CMK (cell line): ENCODE measurements at regions not wholly inside any gene's neighbourhood (a gene's known extent, or its start where the extent isn't known, plus 50 kb on each side); places are given as distances from the start of the nearest gene placed in this dataset.

ENCODE experiments used
- DNase-seq: peaks from one replicate; pipeline ENCODE4 v3.0.0-alpha.2; 2010; ENCODE audit warnings: low read depth

GRCh38 chr22:48785792-48786678, 1041.6 kb downstream of the BRD1 start:
- no peak for DNase-seq

DNA sequence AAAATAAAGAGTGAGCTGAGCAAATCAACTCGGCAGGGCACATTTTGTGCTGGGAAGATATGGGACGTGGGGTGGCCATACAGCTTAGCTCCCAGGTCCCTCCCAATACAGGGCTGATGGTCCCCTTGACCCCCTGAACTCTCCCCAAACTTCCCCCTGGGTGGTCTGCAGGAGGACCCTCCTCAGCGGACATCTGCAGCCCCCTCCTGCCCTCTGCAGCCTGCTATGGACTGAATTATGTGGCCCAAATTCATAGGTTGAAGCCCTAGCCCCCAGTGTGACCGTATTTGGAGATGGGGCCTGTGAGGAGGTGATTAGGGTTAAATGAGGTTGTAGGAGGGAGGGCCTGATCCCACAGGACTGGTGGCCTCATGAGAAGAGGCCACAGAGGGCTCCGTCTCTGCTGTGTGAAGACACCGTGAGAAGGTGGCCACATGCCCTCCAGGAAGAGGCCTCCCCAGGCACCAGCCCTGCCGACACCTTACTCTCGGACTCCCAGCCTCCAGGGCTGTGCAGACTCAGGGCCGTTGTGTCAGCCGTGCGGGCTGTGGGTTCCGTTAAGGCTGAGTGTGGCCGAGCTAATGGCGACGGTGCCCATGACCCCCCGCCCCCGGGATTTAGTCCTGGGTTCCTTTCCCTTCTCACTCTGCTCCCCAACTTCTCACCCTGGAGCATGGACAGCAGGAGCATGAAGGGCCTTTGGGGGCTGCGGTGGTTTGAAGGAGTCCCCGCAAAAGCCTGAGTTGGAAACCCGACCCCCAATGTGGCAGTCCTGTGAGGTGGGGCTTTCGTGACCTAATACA, 1042.8 kb downstream of the BRD1 start:
- no peak for DNase-seq

GRCh38 chr22:48783821-48784266, 1043.8 kb downstream of the BRD1 start:
- DNase-seq, result no peak

DNA sequence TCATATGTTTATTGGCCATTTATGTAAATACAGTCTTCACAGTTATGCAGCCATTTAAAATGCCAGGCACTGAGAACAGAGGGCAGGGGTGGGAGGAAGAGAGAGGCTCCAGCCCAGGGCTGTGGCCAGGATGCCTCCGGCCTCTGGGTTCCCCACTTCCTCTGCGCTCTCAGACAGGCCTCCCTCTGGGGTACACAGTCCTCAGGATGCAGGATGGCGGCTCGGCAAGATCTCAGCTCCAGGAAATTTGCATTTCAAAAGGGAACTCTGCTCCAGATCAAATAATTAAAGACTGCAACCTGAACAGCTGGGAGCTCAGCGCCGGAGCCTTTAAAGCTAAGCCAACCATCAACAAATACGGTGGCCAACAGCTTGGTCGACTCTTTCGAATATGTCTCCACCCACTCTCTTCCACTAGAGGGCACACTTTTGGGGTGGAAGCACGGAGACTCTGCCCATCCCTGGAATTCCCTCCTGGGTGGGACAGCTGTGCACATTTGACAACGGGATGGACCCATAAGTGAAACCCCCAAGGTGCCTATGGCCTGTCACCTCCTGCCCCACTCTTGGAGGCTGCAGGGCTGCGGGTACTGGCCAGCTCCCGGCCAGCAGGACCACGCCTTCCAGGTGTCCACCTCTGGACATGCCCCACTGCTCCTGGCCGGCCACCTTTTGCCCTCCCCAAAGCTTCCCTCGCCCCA, 1044.7 kb downstream of the BRD1 start:
- DNase-seq, result no peak

DNA sequence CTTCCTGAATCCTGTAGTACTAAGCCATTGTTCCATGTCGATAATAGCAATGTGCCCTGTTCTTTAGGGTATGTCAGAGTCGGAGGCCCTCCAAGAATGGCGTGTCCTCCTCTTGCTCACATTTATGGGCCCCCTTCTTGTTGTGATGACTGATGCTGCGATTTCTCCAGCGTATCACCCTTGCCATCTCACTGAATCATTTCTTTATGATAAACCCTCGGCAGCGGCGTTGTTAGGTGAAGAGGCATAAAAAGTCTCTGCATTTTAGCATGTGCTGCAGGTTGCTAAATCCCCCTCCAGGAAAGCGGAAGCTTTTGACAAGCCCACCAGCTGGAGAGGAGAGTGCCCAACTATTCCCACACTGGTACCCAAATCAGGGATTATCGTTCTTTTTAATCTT, 1045.3 kb downstream of the BRD1 start:
- no peak for DNase-seq

GRCh38 chr22:48781868-48782267, 1045.8 kb downstream of the BRD1 start:
- DNase-seq, result no peak

DNA sequence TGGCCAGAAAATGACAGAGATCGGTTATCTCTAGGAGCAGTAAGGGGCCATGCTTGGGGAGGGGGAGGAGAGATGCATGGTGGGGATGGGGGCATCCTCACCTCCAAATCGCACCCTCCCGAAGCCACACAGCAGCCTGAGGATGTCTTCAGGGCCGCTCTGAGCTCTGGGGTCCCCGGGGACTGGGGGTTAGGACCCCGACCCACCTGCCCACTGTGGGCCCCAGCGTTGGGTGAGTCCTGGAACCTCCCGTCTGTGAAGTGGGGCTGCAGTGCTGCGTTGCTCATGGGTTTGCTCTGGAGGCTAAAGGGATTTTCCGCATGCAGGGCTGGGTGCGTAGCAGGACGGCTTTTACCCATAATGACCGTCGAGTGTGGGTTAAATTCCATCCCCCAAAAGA, 1046.3 kb downstream of the BRD1 start:
- no peak for DNase-seq

GRCh38 chr22:48780597-48781277, 1046.9 kb downstream of the BRD1 start:
- DNase-seq, result no peak

DNA sequence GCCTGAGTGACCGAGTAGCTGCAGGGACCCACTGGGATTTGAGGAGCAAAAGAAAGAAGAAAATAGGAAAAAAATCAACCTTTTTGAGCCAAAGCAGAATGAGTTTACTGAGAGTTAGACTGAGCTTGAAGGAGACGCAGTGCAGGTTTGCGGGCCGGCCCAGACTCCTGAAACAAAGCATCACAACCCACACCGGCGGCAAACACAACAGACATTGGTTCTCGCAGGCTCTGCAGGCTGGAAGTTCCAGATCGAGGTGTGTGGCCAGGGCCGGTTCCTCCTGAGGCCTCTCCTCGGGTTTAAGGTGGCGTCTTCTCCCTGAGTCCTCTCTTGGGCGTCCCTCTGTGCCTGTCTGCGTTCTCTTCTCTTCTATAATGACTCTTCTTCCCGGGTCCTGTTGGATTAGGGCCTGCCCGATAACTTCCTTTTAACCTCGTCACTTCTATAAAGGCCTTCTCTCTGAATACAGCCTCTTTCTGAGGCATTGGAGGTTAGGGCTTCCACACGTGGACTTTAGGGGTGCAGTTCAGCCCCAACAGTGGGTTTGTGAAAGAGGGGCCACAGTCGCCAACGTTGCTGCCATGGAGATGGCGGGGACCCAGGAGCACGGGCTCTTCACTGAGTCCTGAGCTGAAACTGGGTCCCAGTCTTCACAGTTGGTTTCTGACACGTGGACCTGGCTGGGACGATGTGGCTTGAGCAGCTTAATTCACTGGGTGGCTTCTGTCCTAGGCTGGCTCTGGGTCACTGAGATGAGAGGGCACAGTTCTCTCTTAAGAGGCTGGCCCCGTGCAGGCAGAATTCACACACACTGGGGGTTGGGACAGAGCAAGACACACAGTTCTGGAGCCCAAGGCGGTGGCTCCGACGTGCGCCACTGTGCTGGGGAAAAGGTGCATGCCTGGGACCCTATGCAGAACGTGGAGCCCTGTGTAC, 1047.7 kb downstream of the BRD1 start:
- DNase-seq, result no peak

DNA sequence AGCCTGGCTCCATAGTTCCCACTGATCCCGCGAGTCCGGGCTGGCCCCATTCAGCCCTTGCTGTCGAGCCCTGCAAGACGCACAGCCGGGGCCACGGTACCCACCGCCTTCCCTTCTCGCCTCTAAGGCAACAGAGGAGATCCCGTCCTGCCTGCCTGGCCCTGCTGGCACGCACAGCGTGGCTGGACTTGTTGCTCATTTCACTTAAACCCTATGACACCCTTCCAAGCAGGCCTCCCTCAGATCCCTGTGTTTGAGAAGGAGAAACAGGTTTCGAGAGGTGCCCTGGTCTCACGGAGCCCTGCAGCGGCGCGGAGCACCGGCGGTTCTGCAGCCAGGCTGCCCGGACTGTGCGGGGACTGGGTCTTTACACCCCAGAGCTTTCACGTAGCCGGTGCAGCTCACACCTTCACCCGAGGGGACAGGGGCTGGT, 1048.4 kb downstream of the BRD1 start:
- no peak for DNase-seq

DNA sequence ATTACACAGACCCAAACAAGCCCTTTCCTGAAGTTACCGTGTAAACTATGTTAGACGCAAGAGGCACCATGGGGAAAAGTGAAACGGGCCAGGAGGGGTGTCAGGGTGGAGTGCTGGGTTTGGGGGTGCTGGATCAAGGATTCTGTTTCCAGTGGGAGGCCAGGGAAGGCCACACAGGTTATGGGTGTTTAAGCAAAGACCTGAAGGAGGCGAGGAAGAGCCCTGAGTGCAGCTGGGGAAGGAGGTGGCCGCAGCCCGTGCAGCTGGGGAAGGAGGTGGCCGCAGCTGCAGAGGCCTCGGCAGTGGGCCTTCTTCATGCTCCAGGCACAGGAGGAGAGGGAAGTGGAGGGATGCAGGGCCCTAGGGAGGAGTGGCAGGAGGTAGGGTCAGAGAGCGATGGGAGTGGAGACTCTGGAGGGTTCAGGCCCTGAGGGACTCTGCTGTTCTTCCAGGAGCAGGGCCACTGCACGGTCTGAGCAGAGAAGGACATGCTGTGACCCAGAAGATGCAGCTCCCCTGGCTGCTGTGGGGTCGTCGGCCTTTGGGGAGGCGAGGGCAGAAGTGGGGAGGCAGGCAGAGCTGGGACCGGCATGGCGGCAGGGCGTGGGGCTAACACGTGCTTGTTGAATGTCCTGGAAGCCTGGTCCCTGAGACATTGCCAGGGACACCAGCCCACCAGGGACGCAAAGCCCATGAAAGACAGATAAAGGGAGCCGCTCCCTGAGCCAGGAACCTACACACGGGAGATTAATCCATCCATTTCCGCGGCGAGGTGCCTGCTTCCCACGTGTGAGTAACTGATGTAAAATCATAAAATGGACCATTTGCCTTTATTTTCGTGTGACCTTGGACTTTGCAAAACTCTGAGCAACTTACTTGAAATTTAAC, 1049.1 kb downstream of the BRD1 start:
- DNase-seq, result no peak

DNA sequence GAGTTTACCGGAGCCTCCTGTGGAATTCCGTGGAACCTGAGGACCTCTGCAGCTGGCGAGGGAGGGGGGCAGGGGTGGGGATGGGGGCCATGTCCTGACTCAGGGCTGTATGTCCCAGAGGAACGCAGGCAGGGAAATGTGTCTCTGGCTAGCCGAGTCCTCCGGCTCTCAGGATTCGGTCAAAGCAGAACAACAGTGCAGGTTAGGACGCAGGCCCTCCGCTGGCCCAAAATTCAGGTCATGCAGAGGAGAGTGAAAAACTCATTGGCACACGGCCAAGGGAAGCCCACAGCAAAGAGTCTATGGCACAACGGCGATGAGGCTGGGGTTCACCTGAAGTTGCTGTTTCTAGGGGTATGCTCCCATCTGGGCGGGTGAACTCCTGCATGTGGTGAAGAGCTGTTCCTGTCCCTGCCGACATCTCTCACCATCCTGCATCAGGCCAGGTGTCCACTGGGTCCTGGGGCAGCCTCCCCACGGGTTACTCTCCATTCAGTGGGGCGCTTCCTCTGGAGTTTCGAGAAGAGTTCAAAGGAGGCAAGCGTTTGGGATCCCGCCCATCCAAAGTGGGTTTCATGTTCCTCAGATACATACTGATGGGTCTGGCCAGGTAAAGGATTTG, 1055.3 kb downstream of the BRD1 start:
- DNase-seq, result no peak

- no peak for DNase-seq
Measured at GRCh38 chr22:48765595-48765994, 1062.1 kb downstream of the BRD1 start.

DNA sequence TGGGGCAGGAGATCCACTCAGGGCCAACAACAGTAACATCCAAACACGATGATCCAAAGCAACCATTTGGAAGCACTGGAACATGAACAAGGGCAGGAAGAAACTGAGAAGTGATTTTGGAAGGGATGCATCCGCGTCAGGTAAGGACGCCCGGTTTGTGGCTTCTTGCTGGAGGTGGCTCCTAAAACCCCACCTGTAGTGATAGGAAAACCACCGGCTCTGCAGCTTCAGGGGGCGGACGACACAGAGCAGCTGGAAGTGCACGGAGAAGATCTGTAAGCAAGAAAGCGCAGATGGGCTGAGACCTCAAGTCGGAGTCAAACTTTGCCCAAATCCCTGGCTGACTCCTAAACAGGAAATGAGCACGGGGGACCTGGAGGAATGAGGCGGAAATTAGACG, 1066.1 kb downstream of the BRD1 start:
- DNase-seq, result no peak

DNA sequence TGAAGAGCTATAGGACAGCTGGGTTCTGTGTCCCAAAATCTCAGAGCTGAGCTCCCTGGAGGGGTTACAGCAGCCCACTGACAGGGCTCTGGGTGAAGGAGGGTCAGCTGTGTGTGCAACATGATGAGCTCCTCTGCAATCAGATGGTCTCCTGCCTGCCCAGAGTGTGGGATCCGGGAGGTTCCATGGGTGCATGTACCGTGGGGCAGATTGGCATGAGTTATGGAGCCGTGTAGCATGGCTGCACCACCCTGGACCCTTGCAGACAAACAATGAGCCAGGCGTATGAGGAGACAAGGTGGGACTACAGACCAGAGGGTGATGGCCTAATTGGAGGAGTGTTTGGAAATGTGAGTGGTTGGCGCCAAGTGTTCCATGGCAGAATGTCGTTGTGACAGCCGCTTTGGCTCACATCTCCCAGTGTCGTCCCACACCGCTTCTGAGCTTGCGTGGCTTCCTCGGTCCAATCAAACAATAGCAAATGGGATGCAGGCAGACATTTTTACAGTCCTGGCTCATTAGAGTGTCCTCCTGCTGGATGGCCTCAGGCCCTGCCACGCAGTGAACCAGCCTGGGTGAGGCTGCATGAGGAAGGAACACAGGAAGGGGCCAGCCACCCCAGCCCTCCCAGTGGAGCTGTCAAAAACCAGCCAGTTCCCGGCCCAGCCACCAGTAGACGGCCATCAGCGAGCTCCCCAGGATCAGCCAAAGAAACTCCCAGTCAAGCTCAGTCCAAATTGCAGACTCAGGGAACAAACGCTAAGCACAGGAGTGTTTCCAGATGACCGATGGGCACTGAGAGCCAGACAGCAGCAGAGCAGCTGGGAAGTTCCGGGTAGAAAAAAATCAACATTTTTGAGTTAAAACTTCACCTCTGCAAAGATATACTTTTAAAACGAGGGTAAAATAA, 1066.9 kb downstream of the BRD1 start:
- no peak for DNase-seq

GRCh38 chr22:48758881-48759875, 1068.5 kb downstream of the BRD1 start:
- no peak for DNase-seq

DNA sequence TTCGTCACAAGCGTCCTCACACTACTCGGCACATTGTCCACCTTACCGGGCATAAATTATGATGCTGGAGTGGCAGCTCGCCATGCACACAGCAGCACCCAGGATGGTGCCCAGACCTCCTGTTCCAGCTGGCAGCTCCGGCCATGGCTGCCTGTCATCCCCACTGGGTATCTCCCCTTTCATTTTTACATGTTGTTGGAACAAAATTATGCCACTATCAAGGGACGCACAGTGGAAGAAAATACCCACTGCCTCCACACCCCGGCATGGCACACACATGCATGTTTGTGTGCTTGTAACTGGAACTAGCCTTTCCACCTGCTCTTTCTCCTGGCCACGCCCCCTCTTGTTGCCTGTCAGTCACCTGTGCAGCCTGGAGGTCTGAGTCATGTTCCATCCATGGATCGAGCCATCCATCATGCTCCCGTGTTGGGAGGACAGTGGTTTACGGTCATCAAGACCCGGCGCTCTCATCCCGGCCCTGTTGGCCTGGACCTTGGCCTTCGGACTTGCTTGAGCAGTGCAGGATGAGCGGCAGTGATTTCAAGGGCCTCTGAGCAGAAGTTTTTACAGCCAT, 1069.6 kb downstream of the BRD1 start:
- DNase-seq, result no peak
